Heart left ventricle (tissue), 16 donors: ENCODE measurements at regions not wholly inside any gene's neighbourhood (a gene's known extent, or its start where the extent isn't known, plus 50 kb on each side); places are given as distances from the start of the nearest gene placed in this dataset.

Source experiments
- ATAC-seq, 4 donors: fragments of 200-7000 bp; cut with Tn5 transposase; one replicate each; pipeline ENCODE4 v1.9.1; 2020 to 2022; ENCODE audit warnings: moderate library complexity in 4 of 4, mild to moderate bottlenecking in 3 of 4, moderate number of reproducible peaks in 1 of 4
- DNase-seq, 5 donors: peaks; one replicate each; pipeline ENCODE4 v3.0.0-alpha.2; 2020
- H3K27ac ChIP-seq, 12 donors: fragments of 200-600 bp; sonication (generic) in 4 of 12; one replicate each; pipeline versions ENCODE4 v1.5.0 to v1.8.0; 2016 to 2022; ENCODE audit warnings: mild to moderate bottlenecking in 2 of 12
- H3K27me3 ChIP-seq, 9 donors: fragments of 200-600 bp; sonication (generic) in 2 of 9; one replicate each; pipeline versions ENCODE4 v1.5.1 to v1.8.0; 2016 to 2022; ENCODE audit warnings: mild to moderate bottlenecking in 3 of 9
- H3K36me3 ChIP-seq, 9 donors: fragments of 200-600 bp; sonication (generic) in 2 of 9; one replicate each; pipeline versions ENCODE4 v1.5.0 to v1.8.0; 2018 to 2022; ENCODE audit warnings: mild to moderate bottlenecking in 2 of 9
- H3K4me1 ChIP-seq, 12 donors: fragments of 200-600 bp; sonication (generic) in 4 of 12; one replicate each; pipeline versions ENCODE4 v1.5.0 to v1.8.0; 2016 to 2022; ENCODE audit warnings: mild to moderate bottlenecking in 3 of 12
- H3K4me3 ChIP-seq, 12 donors: fragments of 200-600 bp; sonication (generic) in 4 of 12; one replicate each; pipeline versions ENCODE4 v1.5.0 to v1.8.0; 2017 to 2022; ENCODE audit warnings: mild to moderate bottlenecking in 9 of 12, moderate library complexity in 4 of 12
- H3K9me3 ChIP-seq, 12 donors: fragments of 200-600 bp; sonication (generic) in 4 of 12; one replicate each; pipeline versions ENCODE4 v1.5.0 to v1.8.0; 2016 to 2022; ENCODE audit warnings: mild to moderate bottlenecking in 1 of 12
- POLR2A ChIP-seq, 2 donors: fragments of 450-650 bp; IDR thresholded peaks; one replicate each; pipeline ENCODE4 v1.6.1; 2017; ENCODE audit warnings: antibody characterized with exemption in 2 of 2, mild to moderate bottlenecking in 2 of 2, moderate library complexity in 2 of 2
- WGBS, 4 donors: extraction: QIAGEN DNeasy Blood & Tissue Kit in 2 of 4; methylation state at CpG; one replicate each; pipeline versions ENCODE4 v1.1.5 to v1.1.7; 2013 to 2018; 5-methylcytosine and 5-hydroxymethylcytosine counted together
- intact Hi-C, 10 donors: fragments of 100-400 bp; cut with DNase I; formaldehyde crosslinking; loops; one replicate each; pipeline versions ENCODE4 v1.11.1 to v1.14.2; 2022
- TF ChIP-seq, protein P1 (sequence below), 12 donors: fragments of 200-600 bp; sonication (generic) in 4 of 12; IDR thresholded peaks; one replicate each; pipeline versions ENCODE4 v1.5.0 to v1.8.0; 2018 to 2022; ENCODE audit warnings: antibody characterized with exemption in 12 of 12, mild to moderate bottlenecking in 5 of 12
- donor health status: ischemic (EF 13 %, LVEDD 7.1; RV severe dilation, severe dysfunction).
- donor health status: healthy with polysubstance abuse.
- donor health status: DM: no; HTN: yes; CAD: no.
- donor health status: DM: no; HTN: no; CAD: no.
- donor health status: ischemic (EF 25% LVEDD 6.9; RV normal size, moderate dysfunction).
- donor health status: ischemic (EF 25% LVEDD 5.7; RV mildly dilated, moderate dysfunction).
- donor health status: healthy.
- donor health status: DM: yes; HTN: yes; CAD: no.
- donor health status: ischemic (EF 35%, LVEDD 5.7; RV mildly dilated, moderate dysfunction).
- donor health status: nonischemic (EF 11% LVEDD 7.7; RV severe dilation, severe dysfunction).
- donor health status: DM: yes; HTN: yes; CAD: no.
- donor health status: PGD.
- donor health status: ischemic (EF 29% LVEDD 5.4; RV normal size, mild dysfunction).
- donor health status: nonischemic (EF 23%, LVEDD 6.1; RV moderate dilation, normal function).

DNA sequence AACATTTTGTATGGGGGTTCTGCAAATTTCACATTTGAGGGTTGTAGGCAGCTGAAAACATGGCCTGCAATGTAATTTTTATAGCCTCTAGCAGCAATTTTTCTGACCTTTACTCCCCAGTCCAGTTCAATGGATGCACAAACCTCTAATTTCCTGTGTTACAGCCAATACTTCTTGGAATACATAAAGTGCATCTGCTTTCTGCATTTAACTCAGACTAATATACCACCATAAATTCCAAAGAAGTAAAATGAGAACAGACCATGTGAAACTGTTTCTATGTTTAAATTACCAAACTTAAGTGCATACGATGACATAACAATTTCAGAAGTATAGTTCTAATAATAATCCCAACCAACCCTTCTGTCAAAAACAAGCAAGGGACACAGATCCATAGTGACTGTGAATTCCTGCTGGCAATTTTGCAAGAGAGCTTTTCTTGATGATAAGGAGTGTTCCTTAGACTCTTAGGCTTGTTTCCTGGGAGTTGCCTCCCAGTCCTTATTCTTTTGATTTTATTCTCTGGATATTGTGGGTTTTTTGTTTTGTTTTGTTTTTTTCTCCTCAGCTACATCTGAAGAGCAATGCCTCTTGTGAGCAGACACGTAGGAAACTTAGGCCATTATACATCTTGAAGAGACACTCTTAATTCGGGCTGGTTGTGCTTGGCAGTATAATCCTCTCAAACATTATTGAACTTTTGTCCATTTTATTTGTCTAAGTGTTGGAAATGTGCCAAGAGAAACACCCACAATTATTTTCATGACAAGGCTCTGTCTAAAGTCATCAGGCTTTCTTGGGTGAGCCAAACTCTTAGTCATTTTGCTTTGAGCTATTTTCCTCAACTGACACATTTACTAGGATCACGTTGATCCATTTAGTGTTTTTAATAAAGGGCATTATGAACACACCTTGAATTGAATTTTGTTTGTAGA lies 51.3 kb upstream of the RERGL start:
- no peak for TF ChIP-seq POLR2A (IDR thresholded peaks at IDR 0.05)
- TF ChIP-seq, protein P1, sequence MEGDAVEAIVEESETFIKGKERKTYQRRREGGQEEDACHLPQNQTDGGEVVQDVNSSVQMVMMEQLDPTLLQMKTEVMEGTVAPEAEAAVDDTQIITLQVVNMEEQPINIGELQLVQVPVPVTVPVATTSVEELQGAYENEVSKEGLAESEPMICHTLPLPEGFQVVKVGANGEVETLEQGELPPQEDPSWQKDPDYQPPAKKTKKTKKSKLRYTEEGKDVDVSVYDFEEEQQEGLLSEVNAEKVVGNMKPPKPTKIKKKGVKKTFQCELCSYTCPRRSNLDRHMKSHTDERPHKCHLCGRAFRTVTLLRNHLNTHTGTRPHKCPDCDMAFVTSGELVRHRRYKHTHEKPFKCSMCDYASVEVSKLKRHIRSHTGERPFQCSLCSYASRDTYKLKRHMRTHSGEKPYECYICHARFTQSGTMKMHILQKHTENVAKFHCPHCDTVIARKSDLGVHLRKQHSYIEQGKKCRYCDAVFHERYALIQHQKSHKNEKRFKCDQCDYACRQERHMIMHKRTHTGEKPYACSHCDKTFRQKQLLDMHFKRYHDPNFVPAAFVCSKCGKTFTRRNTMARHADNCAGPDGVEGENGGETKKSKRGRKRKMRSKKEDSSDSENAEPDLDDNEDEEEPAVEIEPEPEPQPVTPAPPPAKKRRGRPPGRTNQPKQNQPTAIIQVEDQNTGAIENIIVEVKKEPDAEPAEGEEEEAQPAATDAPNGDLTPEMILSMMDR (IDR thresholded peaks at IDR 0.05), result no peak
- intact Hi-C loops, result loop anchor here in 7 of 10 donors (2.0 to 10.0 kb wide), 5 partner anchors 81 to 86 kb away; no protein-coding TSS in a partner anchor
- H3K36me3 ChIP-seq, result no peaks in the 10 kb centered on the region
- no peak overlapping the region for H3K27ac ChIP-seq
- ATAC-seq (peak in 1 of 4 donors; percentile 33), DNase-seq (no peak)
- no peaks in the 10 kb centered on the region for H3K27me3 ChIP-seq
- H3K9me3 ChIP-seq, result no peaks in the 10 kb centered on the region
- WGBS, 4 donors, result 42 to 52% (median 42%) methylated on average over 4 of the region's 4 CpGs
- peaks cover 0 to 18% (median 1%) of the 10 kb centered on the region in 12 donors for H3K4me1 ChIP-seq
- no peak overlapping the region for H3K4me3 ChIP-seq

DNA sequence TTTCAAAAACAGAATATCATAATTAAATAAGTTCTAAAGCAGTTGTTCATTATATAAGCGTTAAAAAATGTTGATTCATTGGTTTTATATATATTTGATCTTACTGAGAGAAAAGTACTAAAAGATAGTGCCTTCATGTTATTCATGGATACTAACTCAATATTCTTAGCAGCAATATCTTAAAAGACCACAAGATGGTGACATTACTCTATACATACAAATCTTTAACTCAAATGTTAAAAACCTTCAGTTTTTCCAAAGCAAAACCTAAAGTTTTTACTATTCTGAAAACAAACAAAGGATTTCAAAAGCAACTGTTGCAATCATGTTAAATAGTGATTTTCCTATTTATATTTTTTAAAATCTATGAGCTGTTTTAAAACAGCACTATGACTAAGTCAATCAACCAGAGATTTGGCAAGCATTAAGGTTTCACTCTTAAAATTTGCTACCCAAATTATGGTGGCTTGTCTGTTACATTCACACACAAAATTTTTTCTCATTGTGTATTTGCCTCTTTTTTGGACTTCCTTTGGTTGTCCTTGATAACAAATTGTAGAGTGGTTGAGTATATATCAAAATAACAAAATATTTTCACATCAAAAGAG lies 50.1 kb upstream of the RERGL start:
- intact Hi-C loops, result loop anchor here in 7 of 10 donors (2.0 to 10.0 kb wide), 6 partner anchors 82 to 185 kb away; no protein-coding TSS in a partner anchor
- no peak for DNase-seq
- 3 to 8% (median 5%) methylated on average over 1 of the region's 1 CpG for whole genome bisulfite sequencing, 4 donors

More for the DNA sequence above, 50.1 kb upstream of the RERGL start:
- no peak overlapping the region for H3K27ac ChIP-seq
- no peak for ATAC-seq
- H3K36me3 ChIP-seq, result no peaks in the 10 kb centered on the region
- TF ChIP-seq, protein P1 (IDR thresholded peaks at IDR 0.05), result peak; percentile 42 to 73 (median 58)
- TF ChIP-seq POLR2A (IDR thresholded peaks at IDR 0.05), result no peak
- no peaks in the 10 kb centered on the region for H3K9me3 ChIP-seq
- no peak overlapping the region for H3K4me3 ChIP-seq
- peaks cover 0 to 18% (median 1%) of the 10 kb centered on the region in 12 donors for H3K4me1 ChIP-seq
- no peaks in the 10 kb centered on the region for H3K27me3 ChIP-seq
